Endodermal cell (in vitro differentiated cells): ENCODE measurements at regions not wholly inside any gene's neighbourhood (a gene's known extent, or its start where the extent isn't known, plus 50 kb on each side); places are given as distances from the start of the nearest gene placed in this dataset.

Experiments
- DNase-seq: peaks from one replicate; pipeline ENCODE4 v3.0.0-alpha.2; 2017
- H3K27ac ChIP-seq: 2 replicates; pipeline ENCODE4 v1.5.1; 2013; ENCODE audit warnings: mild to moderate bottlenecking, low read depth, low read length, moderate library complexity
- H3K27me3 ChIP-seq: 2 replicates; pipeline ENCODE4 v1.6.1; 2013; ENCODE audit warnings: mild to moderate bottlenecking, low read length, moderate library complexity; ENCODE audit not compliant: insufficient read depth, control insufficient read depth, poor library complexity, severe bottlenecking
- H3K36me3 ChIP-seq: 2 replicates; pipeline ENCODE4 v1.7.0; 2013; ENCODE audit warnings: mild to moderate bottlenecking, low read length, moderate library complexity; ENCODE audit not compliant: control insufficient read depth, insufficient read depth
- H3K4me1 ChIP-seq: one replicate; pipeline ENCODE4 v1.7.0; 2013; ENCODE audit warnings: low read length; ENCODE audit not compliant: control insufficient read depth, insufficient read depth
- H3K4me3 ChIP-seq: 2 replicates; pipeline ENCODE4 v1.5.1; 2013; ENCODE audit warnings: mild to moderate bottlenecking, low read length, moderate library complexity
- H3K9ac ChIP-seq: 2 replicates; pipeline ENCODE4 v1.6.1; 2013; ENCODE audit warnings: mild to moderate bottlenecking, low read length, moderate library complexity; ENCODE audit not compliant: poor library complexity, severe bottlenecking; ENCODE audit errors: extremely low read depth
- H3K9me3 ChIP-seq: 2 replicates; pipeline ENCODE4 v1.6.1; 2013; ENCODE audit warnings: mild to moderate bottlenecking, low read length, moderate library complexity; ENCODE audit not compliant: control insufficient read depth
- H3K27ac Mint-ChIP-seq: 2 replicates; pipeline ENCODE4 v1.8.0; 2020; ENCODE audit warnings: mixed read lengths
- H3K27me3 Mint-ChIP-seq: 2 replicates; pipeline ENCODE4 v1.8.0; 2021; ENCODE audit warnings: mild to moderate bottlenecking, mixed read lengths; ENCODE audit not compliant: insufficient read depth
- H3K36me3 Mint-ChIP-seq: 2 replicates; pipeline ENCODE4 v1.8.0; 2020; ENCODE audit warnings: low read depth, mixed read lengths
- H3K4me1 Mint-ChIP-seq: 2 replicates; pipeline ENCODE4 v1.8.0; 2020; ENCODE audit warnings: mixed read lengths
- H3K4me3 Mint-ChIP-seq: 2 replicates; pipeline ENCODE4 v1.8.0; 2020; ENCODE audit warnings: mild to moderate bottlenecking, moderate library complexity, mixed read lengths
- H3K9me3 Mint-ChIP-seq: 2 replicates; pipeline ENCODE4 v1.8.0; 2020; ENCODE audit warnings: mild to moderate bottlenecking, mixed read lengths
- CTCF ChIP-seq: fragments of 200-600 bp; sonication (generic); conservative IDR thresholded peaks from 2 replicates; pipeline ENCODE4 v1.5.0; 2021; ENCODE audit warnings: antibody characterized with exemption, mild to moderate bottlenecking
- whole genome bisulfite sequencing, 2 experiments: methylation state at CpG; one replicate each; pipeline versions ENCODE4 v1.1.5 to v1.1.7; 2013; ENCODE audit warnings: missing lambda C conversion rate in 2 of 2, mixed read lengths in 1 of 2; ENCODE audit not compliant: insufficient coverage in 1 of 2, insufficient read length in 1 of 2; 5-methylcytosine and 5-hydroxymethylcytosine counted together

DNA sequence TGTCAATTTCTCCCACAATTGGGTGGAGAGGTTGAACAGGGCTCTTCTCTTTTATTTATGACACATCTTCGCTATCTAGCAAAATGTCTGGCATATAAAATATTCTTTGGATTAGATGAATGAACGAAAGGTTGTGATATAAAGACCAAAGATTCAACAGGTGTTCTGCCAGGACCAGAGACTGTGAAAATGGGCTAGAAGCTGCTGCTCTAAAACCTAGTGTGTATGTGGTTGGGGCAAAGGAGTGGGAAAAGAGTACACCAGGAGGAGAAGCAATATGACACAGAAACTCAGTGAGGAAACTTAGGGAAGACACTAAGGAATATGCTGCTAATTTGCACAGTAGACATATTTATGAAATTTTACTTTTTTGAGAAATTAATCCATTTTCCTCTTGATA lies 102.0 kb upstream of the CCDC80 start:
- DNase-seq: no peak
- Mint-ChIP-seq H3K9me3 (peaks cover 2% of the 10 kb centered on the region), H3K4me3 (no peak overlapping the region), H3K36me3 (no peaks in the 10 kb centered on the region), H3K27ac (no peak overlapping the region), H3K4me1 (peaks cover 10% of the 10 kb centered on the region), H3K27me3 (no peaks in the 10 kb centered on the region)
- no peak for TF ChIP-seq CTCF
- Histone ChIP-seq H3K27ac (no peak overlapping the region), H3K27me3 (no peaks in the 10 kb centered on the region), H3K9ac (no peak overlapping the region), H3K36me3 (no peaks in the 10 kb centered on the region), H3K4me1 (no peaks in the 10 kb centered on the region), H3K9me3 (no peaks in the 10 kb centered on the region), H3K4me3 (no peak overlapping the region)
- 93% methylated on average over 2 of the region's 2 CpGs; no CpG with 5 or more reads in 1 of the 2 experiments for WGBS, 2 experiments

- Histone ChIP-seq H3K27me3 (no peaks in the 10 kb centered on the region), H3K4me3 (no peak overlapping the region), H3K27ac (no peak overlapping the region), H3K9me3 (no peaks in the 10 kb centered on the region), H3K4me1 (no peaks in the 10 kb centered on the region), H3K36me3 (no peaks in the 10 kb centered on the region), H3K9ac (no peak overlapping the region)
- Mint-ChIP-seq H3K9me3 (no peaks in the 10 kb centered on the region), H3K27me3 (no peaks in the 10 kb centered on the region), H3K36me3 (no peaks in the 10 kb centered on the region), H3K27ac (no peak overlapping the region), H3K4me3 (no peak overlapping the region), H3K4me1 (peaks cover 10% of the 10 kb centered on the region)
- no peak for TF ChIP-seq CTCF
- DNase-seq: no peak
These were observed 101.0 kb upstream of the CCDC80 start for GRCh38 chr3:112741983-112742382.

DNA sequence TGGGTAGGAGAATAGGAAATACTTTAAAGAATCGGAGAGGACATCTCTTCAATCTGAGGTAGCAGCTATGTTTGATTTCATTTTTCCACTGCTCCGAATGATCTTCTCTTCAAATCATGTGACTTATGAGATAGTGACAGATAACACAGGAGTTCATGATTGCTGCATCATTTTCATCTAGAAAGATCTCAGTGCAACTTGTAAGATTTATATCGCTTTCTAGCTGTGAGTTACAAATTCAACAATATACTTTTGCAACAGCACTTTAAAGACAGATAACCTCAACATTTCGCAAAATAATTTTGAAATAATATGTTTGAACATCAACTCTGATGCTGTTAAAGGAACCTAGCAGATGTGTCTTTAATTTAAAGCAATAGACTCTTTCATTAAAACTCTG lies 99.9 kb upstream of the CCDC80 start:
- H3K4me1 Mint-ChIP-seq: peaks cover 10% of the 10 kb centered on the region
- H3K9me3 ChIP-seq: no peaks in the 10 kb centered on the region
- 95 to 100% methylated on average over 3 to 4 of the region's 4 CpGs for WGBS, 2 experiments
- no peak for TF ChIP-seq CTCF
- no peak overlapping the region for H3K27ac ChIP-seq
- no peak overlapping the region for H3K4me3 Mint-ChIP-seq
- no peak overlapping the region for H3K27ac Mint-ChIP-seq
- no peaks in the 10 kb centered on the region for H3K36me3 ChIP-seq
- H3K27me3 Mint-ChIP-seq: no peaks in the 10 kb centered on the region
- DNase-seq: no peak
- no peak overlapping the region for H3K4me3 ChIP-seq
- H3K27me3 ChIP-seq: no peaks in the 10 kb centered on the region
- no peaks in the 10 kb centered on the region for H3K9me3 Mint-ChIP-seq
- H3K36me3 Mint-ChIP-seq: no peaks in the 10 kb centered on the region
- H3K9ac ChIP-seq: no peak overlapping the region
- no peaks in the 10 kb centered on the region for H3K4me1 ChIP-seq
